ENCODE measurements at regions not wholly inside any gene's neighbourhood (a gene's known extent, or its start where the extent isn't known, plus 50 kb on each side); places are given as distances from the start of the nearest gene placed in this dataset.

- no peak for DNase-seq (ENCODE audit: extremely low read depth in 1 of 4, low spot score in 3 of 4)
- H3K4me2 ChIP-seq (ENCODE audit: insufficient read depth, low read length): no peak overlapping the region
- H3K27ac ChIP-seq (ENCODE audit: extremely low read depth, low read depth, low read length): no peak overlapping the region
- no peak for ATAC-seq
- no peaks in the 10 kb centered on the region for H3K36me3 ChIP-seq (ENCODE audit: control insufficient read depth, insufficient read depth, low read length)
- H3K4me3 ChIP-seq: no peak overlapping the region
- ChIA-PET POLR2A (no interaction called here), CTCF (ENCODE audit: low intra/inter-chr PET ratio) (no interaction called here)
- H4K20me1 ChIP-seq (replicated peaks; ENCODE audit: control insufficient read depth, insufficient read depth, low read length): no peaks in the 10 kb centered on the region
- H3K4me1 ChIP-seq (replicated peaks in 1 of 2; ENCODE audit: control insufficient read depth in 2 of 2, insufficient read depth in 2 of 2, low read length in 2 of 2): no peaks in the 10 kb centered on the region
- BruUV-seq (replicated peaks): no TSS peak
- intact Hi-C loops (cut with micrococcal nuclease) (no loop called here), in situ Hi-C loops (cut with MboI) (no loop called here)
- FAIRE-seq: no peak
- no peaks in the 10 kb centered on the region for H3K9me1 ChIP-seq (ENCODE audit: control insufficient read depth, insufficient read depth, low read length)
- TF ChIP-seq XRCC3 (IDR thresholded peaks at IDR 0.05): no peak
- TF ChIP-seq MEF2A (IDR thresholded peaks at IDR 0.05; ENCODE audit: control insufficient read depth, low read depth, low read length): no peak
- no peak for TF ChIP-seq ZNF696 (CRISPR knock-in tag; conservative IDR thresholded peaks at IDR 0.05)
- no peak for TF ChIP-seq NR1H2 (CRISPR knock-in tag; IDR thresholded peaks at IDR 0.05)
- no peak for TF ChIP-seq ZNF395 (CRISPR knock-in tag; IDR thresholded peaks at IDR 0.05)
- TF ChIP-seq CHAMP1 (IDR thresholded peaks at IDR 0.05): no peak
- no peak for TF ChIP-seq PHF20 (IDR thresholded peaks at IDR 0.05; ENCODE audit: partially characterized antibody)
- TF ChIP-seq CUX1 (CRISPR knock-in tag; IDR thresholded peaks at IDR 0.05): no peak
- TF ChIP-seq HDAC2 (IDR thresholded peaks at IDR 0.05): no peak
- TF ChIP-seq KDM5B (IDR thresholded peaks at IDR 0.05; ENCODE audit: insufficient replicate concordance, low read depth, low read length): no peak
- TF ChIP-seq ZNF584 (CRISPR knock-in tag; IDR thresholded peaks at IDR 0.05; ENCODE audit: low read depth): no peak
- no peak for TF ChIP-seq HNRNPLL (IDR thresholded peaks at IDR 0.05; ENCODE audit: low read depth, low read length, poor library complexity, severe bottlenecking)
- TF ChIP-seq TAF15 (IDR thresholded peaks at IDR 0.05; ENCODE audit: low read depth, low read length): no peak
- no peak for TF ChIP-seq ZSCAN29 (IDR thresholded peaks at IDR 0.05)
- no peak for TF ChIP-seq SMARCA4 (IDR thresholded peaks at IDR 0.05)
- no peaks in the 10 kb centered on the region for H3K79me2 ChIP-seq (ENCODE audit: control insufficient read depth, insufficient read depth, low read length)
- no peak overlapping the region for H2AFZ ChIP-seq (ENCODE audit: low read depth, low read length)
- no peak overlapping the region for H3K9ac ChIP-seq (ENCODE audit: insufficient read depth in 1 of 2, low read depth in 2 of 2, low read length in 2 of 2)
- 0% methylated on average over 2 of the region's 2 CpGs for WGBS (ENCODE audit: insufficient coverage, low coverage, missing lambda C conversion rate)
- H3K9me3 ChIP-seq (replicated peaks; ENCODE audit: control insufficient read depth, insufficient read depth, low read depth, low read length): no peaks in the 10 kb centered on the region
- H3K27me3 ChIP-seq (ENCODE audit: control insufficient read depth in 2 of 2, insufficient read depth in 2 of 2, low read length in 2 of 2): no peaks in the 10 kb centered on the region
These were observed 355.0 kb upstream of the ROBO2 start for GRCh38 chr3:76684946-76685345.

All from K562 (cell line).